ENCODE measurements at regions not wholly inside any gene's neighbourhood (a gene's known extent, or its start where the extent isn't known, plus 50 kb on each side); places are given as distances from the start of the nearest gene placed in this dataset.
"Not testable (repeated sequence)": the region's sequence is repeated elsewhere in the genome, so short reads cannot be mapped to it uniquely, and the experiment has no call there.

GRCh38 chr15:38073178-38073946 is 138.9 kb downstream of the TMCO5A start:
- DNase-seq, result no peak

GRCh38 chr15:38074029-38074428 is 139.6 kb downstream of the TMCO5A start:
- DNase-seq, result no peak

DNA sequence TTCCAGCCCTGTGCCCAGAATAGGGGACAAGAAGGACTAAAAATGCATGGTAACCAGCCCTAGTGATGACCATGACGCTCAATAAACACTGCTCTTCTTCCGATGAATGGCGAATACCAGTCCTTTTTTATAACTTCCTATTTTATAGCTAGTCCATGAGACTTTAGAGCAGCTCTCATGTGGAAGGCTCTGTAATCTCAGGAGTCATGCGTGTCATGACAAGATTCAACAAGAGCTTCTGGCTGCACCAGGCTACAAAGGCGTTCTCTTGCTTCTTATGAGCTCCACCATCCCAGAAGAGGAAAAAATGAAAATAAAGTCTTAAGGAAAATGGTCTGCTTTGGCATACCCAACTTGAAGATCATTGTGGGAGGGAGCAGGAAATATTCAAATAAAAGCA is 141.0 kb downstream of the TMCO5A start:
- DNase-seq, result no peak

- no peak for DNase-seq
These were observed 142.3 kb downstream of the TMCO5A start for GRCh38 chr15:38076786-38077185.

DNA sequence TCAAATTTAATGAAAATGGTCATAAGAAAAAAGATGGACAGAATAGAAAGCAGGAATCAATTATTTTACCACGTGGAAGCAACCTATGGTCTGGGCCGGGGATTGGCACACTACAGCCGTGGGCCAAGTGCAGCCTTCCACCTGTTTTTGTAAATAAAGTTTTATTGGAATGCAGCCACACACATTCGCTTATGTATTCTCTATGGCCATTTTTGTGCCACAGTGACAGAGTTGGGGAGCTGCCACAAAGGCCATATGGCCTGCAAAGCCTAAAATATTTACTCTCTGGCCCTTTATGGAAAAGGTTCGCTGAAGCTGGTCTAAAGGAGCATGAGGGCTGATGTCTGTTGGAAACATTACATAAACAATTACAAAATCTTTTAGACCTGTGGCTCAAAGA is 144.8 kb downstream of the TMCO5A start:
- no peak for DNase-seq

DNA sequence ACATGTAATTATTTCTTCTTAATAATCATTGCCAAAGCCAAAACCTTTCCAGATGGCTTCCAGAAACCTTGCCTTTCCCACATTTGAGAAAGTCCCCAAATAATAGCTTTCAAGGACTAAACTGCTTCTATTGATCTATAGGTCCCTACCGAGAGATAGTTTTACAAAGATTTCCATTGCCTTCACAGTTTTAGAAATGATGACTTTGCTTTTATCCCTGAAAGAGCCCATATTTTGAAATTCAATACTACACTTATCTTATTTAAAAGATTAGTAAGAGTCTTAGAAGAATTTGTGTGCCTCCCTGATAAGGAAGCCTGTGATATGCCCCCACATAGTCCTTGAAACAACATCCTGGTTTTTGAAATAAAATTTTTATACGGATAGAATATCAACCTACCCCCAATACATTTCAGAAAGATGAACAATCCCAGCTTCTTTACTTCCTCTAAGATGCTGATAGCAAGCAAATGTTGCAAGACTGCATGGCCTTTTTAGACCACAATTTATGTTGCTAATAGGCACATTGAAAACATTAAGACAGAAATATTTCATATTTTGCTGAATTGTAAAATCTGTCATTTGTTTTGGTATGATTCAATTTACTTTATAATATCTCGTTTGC is 146.3 kb downstream of the TMCO5A start:
- DNase-seq, result no peak

DNA sequence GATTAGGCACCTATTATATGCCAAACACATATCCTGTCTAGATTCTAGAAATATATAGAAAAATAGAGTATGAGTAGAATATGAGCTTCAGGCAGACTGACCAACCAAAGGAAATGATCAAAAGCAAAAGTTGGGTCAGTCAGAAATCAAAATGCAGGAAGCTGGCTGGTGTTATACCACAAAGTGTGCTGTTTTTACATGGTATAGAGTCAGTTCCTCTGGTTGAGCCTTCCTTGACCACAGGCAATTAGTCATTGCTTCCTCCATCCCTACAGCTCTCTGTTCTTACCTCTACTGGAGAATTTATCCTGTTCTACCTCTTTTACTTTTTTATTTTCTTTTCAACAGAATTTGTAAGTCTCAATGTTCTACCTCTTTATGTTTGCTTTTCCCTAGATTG is 149.8 kb downstream of the TMCO5A start:
- peak; percentile 10 for DNase-seq

DNA sequence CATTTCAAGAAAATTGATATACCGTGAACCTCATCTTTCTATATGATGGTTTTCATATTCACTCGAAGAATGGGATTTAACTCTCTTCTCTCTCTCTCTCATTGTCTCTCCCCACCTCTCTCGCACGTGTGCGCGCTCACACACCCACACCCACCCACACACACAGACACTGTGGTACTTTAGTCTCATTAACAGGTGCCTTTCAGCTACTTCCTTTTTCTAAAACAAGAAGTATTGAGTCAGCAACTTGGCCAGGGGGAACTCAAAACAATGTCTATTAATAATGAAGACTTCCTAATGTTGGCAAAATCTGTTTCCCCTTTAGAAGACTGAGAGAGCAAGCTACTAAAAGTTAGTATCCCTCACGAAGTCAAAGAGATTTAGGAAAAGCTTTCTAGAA is 150.7 kb downstream of the TMCO5A start:
- peak; percentile 13 for DNase-seq

GRCh38 chr15:38085931-38086568 is 151.6 kb downstream of the TMCO5A start:
- no peak for DNase-seq

DNA sequence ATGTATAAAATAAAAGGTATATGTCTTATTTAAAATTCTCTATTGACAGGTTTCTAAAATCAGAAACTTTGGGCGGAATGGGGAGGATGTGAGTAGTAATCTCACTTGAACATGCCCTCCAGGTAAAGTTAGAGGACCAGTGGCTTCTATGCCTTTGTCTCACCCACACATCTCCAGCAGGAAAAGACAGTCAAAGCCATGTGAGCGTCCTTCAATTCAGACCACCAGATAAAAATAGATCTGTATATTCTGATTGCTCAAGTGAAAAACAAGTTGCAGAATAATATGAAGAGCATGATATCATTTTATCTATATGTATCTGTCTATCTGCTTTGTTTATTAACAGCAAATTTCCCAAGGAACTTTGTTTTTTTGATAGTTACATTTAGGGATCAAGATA is 152.2 kb downstream of the TMCO5A start:
- no peak for DNase-seq

- no peak for DNase-seq
These were observed 154.5 kb downstream of the TMCO5A start for GRCh38 chr15:38088971-38089370.

- no peak for DNase-seq
These were observed 155.8 kb downstream of the TMCO5A start for GRCh38 chr15:38090223-38090622.

DNA sequence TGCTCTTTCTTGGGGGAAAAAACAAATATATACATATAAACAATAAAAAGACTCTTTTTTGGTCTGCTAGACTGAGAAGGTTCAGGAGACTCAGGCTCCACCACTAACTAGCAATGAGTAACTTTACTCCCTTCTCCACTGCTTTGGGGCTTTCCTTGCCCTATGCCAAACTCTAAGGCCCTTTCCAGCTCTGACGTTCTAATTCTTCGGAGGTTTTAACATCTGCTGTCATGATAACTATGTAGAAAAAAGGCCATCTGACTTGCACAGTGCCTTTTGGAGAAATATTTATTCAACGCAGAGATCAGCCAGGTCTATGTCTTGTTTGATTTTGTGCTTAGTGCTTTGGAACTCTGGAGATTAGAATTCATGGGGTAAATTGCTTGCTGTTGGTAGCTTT is 156.2 kb downstream of the TMCO5A start:
- DNase-seq, result no peak

DNA sequence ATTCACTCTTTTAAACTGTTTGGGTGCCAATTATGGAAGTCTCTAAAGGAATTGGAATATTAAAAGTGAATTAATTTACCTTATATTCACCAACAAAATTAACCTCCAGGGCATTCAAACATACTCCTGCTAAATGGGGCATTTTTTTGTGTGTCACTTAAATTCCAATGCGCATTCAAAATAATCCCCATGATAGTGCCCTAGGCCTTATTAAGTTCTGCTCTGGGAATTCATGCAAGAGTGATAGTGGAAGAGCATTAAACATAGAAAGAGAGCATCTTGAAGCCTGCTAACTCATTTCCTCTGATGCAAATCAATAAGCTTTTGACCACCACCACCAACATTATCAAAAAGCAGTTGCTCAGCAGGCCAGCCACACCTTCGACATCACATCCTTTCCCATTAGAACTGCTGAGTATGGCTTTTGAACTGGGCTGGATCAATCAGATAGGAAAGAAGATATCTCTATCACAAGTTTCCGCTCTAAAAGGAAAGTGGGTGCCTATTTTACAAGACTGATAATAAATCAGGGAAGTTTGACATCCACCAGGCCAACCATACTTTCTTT is 156.7 kb downstream of the TMCO5A start:
- no peak for DNase-seq

- no peak for DNase-seq
These were observed 158.7 kb upstream of the SPRED1 start for GRCh38 chr15:38093931-38094330.

GRCh38 chr15:38102972-38103371 is 149.7 kb upstream of the SPRED1 start:
- no peak for DNase-seq

- DNase-seq, result no peak
These were observed 149.1 kb upstream of the SPRED1 start for GRCh38 chr15:38103564-38103963.

DNA sequence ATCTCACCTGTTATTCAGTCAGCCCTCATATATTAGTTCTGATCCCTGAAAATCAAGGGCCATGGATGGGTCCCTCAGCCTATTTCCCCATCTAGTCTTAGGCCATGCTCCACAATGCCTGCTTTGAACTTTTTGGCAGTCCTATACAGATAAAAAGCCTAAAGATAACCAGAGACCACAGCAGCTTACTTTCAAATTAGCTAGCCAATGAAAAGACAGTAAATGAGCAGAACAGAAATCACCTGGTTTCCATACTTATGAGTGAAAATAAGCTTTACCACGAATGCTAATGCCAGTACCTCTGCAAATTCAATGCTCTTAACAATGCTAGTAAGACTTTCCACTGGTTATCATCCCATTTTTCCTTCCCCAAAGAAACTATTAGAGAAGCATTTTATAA is 141.6 kb upstream of the SPRED1 start:
- DNase-seq, result no peak

- no peak for DNase-seq
These were observed 140.2 kb upstream of the SPRED1 start for GRCh38 chr15:38112406-38112805.

DNA sequence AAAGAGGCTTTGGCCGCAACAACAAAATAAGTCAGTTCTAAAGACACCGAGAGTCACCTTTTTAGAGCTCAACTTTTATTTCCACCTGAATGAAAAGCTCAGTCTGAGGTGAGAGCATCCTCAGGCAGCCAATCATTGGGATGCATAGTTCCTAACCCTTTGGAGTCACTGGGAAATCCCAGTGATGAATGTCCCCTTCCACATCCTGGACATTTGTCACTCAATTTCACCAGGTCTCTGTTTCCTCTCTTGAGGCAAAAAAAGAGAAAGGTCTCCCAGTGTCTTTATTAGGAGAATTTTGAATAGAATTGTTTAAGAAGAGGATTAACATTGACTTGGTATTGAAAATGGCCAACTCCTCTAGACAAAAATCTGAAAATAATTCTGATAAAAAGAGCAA is 137.5 kb upstream of the SPRED1 start:
- no peak for DNase-seq

- DNase-seq, result no peak
These were observed 134.9 kb upstream of the SPRED1 start for GRCh38 chr15:38117781-38118180.

DNA sequence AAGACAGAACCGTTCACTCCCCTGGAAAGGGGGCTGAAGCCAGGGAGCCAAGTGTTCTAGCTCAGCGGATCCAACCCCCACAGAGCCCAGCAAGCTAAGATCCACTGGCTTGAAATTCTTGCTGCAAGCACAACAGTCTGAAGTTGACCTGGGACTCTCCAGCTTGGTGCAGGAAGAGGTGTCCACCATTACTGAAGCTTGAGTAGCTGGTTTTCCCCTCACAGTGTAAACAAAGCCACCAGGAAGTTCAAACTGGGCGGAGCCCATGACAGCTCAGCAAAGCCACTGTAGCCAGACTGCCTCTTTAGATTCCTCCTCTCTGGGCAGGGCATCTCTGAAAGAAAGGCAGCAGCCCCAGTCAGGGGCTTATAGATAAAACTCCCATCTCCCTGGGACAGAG is 132.8 kb upstream of the SPRED1 start:
- DNase-seq, result not testable (repeated sequence)

DNA sequence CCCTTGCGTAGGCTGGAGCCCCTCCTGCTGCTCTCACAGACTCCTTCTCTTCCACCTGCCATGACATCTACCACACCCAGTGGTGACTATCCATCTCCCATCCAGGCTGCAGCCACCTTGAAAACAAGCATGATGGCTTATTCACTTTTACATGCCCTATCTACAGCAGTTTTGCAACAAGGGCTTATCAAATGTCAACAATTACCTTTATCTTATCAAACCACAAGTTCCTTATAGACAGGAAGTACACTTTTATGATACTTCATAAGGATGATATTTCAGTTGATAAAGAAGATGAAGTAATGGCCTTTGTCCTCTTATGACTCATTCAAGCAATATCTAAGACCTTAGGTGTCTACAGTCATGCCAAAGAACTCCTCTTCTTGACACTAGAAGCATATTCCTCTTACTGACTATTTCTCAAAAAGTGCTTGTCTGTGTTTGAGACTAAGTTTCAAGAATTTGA is 125.3 kb upstream of the SPRED1 start:
- no peak for DNase-seq

- DNase-seq, result no peak
These were observed 124.3 kb upstream of the SPRED1 start for GRCh38 chr15:38128341-38128781.
